ENCODE measurements at regions not wholly inside any gene's neighbourhood (a gene's known extent, or its start where the extent isn't known, plus 50 kb on each side); places are given as distances from the start of the nearest gene placed in this dataset.

DNA sequence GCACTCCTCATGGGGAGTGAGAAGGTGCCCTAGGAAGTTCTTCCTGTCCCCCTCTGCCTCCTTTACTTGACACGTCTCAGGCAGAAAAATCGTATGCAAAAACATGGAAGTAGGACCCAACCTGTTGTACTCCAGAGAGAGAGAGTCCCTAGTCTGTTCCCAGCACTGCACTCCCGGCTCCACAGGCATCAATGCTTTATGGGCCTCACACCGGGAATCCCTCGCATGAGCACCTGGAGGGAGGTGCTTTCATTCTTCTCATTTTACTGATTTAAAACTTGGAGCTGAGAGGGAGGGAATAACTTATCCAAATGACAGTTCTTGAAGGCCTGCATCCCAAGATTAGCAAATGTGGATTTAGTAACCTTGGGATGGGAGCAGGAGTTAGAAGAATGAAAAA lies 1101.4 kb downstream of the BCL11B start:
- no peak overlapping the region for H3K4me3 ChIP-seq (ENCODE audit: control insufficient read depth, low read depth, low read length)
- TF ChIP-seq, protein P1, sequence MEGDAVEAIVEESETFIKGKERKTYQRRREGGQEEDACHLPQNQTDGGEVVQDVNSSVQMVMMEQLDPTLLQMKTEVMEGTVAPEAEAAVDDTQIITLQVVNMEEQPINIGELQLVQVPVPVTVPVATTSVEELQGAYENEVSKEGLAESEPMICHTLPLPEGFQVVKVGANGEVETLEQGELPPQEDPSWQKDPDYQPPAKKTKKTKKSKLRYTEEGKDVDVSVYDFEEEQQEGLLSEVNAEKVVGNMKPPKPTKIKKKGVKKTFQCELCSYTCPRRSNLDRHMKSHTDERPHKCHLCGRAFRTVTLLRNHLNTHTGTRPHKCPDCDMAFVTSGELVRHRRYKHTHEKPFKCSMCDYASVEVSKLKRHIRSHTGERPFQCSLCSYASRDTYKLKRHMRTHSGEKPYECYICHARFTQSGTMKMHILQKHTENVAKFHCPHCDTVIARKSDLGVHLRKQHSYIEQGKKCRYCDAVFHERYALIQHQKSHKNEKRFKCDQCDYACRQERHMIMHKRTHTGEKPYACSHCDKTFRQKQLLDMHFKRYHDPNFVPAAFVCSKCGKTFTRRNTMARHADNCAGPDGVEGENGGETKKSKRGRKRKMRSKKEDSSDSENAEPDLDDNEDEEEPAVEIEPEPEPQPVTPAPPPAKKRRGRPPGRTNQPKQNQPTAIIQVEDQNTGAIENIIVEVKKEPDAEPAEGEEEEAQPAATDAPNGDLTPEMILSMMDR (conservative IDR thresholded peaks at IDR 0.05; ENCODE audit: control insufficient read depth, insufficient read depth, low read depth, low read length), result no peak
- no peak for DNase-seq (ENCODE audit: low read depth)

DNA sequence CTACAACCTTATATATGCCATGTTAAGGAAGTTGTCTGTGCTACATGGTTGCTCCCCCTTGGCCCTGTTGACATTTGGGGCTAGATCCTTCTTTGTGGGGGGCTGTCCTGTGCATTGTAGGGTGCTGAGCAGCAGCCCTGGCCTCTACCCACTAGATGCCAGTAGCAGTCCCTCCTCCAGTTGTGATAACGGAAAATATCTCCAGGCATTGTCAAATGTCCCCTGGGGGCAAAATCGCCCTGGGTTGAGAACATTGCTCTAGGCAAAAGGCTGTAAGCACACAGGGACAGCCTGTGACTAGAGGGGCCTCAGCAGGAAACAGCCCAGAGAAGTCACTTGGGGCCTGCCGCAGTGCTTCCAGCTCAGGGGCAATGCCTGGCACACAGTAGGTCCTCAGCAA lies 1100.3 kb downstream of the BCL11B start:
- no peak for DNase-seq (ENCODE audit: low read depth)
- TF ChIP-seq, protein P1 (conservative IDR thresholded peaks at IDR 0.05; ENCODE audit: control insufficient read depth, insufficient read depth, low read depth, low read length), result no peak
- no peak overlapping the region for H3K4me3 ChIP-seq (ENCODE audit: control insufficient read depth, low read depth, low read length)

DNA sequence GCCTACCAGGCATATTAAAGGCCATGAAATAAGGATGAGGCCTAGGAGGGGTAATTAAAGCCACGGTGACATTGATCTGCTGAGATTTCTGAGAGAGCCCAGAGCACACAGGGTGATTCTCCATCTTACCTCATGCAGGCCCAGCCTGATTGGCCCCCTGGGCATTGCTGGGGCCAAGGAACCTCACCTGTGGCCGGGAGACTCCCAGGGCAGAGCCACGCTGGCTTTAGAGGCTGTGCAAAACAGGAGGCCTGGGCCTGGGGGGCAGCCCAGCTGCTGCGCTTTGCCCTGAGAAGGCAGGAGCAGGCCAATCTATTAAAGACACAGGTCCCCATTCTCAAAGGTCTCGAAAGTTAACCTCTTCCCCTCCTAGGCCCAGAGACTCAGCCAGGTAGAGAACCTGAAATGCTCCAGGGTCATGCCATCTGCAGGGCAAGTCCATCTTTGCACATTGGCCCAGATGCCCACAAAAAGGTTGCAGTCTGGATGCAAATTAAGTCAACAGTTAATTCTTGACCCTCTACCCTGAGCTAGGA lies 1099.7 kb downstream of the BCL11B start:
- no peak overlapping the region for H3K4me3 ChIP-seq (ENCODE audit: control insufficient read depth, low read depth, low read length)
- no peak for DNase-seq (ENCODE audit: low read depth)
- TF ChIP-seq, protein P1 (conservative IDR thresholded peaks at IDR 0.05; ENCODE audit: control insufficient read depth, insufficient read depth, low read depth, low read length), result no peak

DNA sequence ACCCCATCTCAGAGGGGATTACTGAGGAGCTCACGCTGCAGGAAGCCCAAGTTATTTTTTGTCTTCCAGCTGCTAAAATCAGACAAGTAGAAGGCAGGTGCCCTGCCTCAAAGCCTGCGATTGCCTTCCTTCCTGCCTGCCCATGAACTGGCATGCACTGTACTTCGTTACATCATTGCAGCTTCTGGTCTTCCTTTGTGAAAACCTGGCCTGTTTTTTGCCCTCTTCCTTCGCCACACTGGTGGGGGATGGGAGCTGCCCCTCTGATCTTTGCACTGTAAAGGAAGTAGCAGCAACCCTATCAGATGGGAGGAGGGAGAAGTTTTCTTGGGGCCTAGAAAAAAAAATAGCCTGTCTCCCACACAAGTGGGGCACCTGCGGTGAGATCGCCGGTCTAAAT lies 1098.7 kb downstream of the BCL11B start:
- H3K4me3 ChIP-seq (ENCODE audit: control insufficient read depth, low read depth, low read length), result no peak overlapping the region
- TF ChIP-seq, protein P1 (conservative IDR thresholded peaks at IDR 0.05; ENCODE audit: control insufficient read depth, insufficient read depth, low read depth, low read length), result no peak
- no peak for DNase-seq (ENCODE audit: low read depth)

DNA sequence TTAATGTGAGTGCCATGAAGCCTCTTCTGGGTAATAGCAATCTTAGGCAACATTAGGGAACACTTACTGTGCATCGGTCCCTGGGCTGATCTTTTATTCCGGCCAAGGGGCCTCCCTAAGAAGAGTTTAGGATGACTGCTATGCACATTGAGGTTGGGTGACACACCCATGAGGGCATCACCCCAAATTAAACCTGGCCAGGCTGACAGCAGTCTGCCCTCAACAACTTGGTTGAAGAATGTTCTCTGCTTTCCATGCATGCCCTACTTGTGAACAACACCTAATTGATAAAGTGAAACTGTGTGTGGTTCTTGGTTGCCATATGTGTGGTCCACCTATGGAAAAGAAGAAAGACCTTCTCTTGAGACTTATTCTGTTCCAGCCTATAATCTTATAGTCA lies 1098.0 kb downstream of the BCL11B start:
- no peak overlapping the region for H3K4me3 ChIP-seq (ENCODE audit: control insufficient read depth, low read depth, low read length)
- DNase-seq (ENCODE audit: low read depth), result no peak
- TF ChIP-seq, protein P1 (conservative IDR thresholded peaks at IDR 0.05; ENCODE audit: control insufficient read depth, insufficient read depth, low read depth, low read length), result no peak

DNA sequence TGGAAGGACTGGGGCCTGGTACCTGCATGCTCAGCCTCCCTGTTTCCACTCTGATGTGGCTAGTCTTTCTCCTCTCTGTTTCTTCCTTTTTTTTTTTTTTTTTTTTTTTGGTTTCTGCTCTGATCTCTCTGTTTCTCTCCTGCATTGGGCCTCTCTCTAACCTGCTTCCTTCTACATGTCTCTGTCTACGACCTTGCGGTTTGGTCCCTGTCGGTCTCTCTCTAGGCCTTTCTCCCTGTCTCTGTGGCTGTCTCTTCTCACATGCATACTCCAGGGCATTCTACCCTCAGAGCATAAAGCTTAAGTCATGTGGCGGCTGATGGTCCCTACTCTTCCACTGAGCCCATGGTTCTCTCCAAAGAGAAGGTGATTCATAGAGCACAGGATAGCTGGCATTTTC lies 1096.6 kb downstream of the BCL11B start:
- no peak for DNase-seq (ENCODE audit: low read depth)
- no peak overlapping the region for H3K4me3 ChIP-seq (ENCODE audit: control insufficient read depth, low read depth, low read length)
- TF ChIP-seq, protein P1 (conservative IDR thresholded peaks at IDR 0.05; ENCODE audit: control insufficient read depth, insufficient read depth, low read depth, low read length), result no peak

DNA sequence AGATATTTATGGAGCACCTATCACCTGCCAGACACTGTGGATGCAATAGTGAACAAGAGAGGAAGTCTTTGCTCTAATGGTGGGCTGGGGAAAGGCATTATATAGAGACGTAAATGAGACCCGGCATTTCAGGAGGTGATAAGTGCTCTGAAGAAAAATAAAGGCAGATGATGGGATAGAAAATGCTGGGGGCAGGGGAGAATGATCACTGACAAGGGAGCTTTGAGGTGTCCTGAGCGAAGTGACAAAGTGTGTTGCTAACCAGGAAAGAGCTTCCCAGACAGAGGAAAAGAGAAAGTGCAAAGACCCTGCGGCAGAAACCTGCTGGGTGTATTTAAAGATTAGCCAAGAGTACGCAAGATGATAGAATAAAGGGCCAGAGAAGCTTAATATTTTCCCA lies 1096.1 kb downstream of the BCL11B start:
- DNase-seq (ENCODE audit: low read depth), result no peak
- TF ChIP-seq, protein P1 (conservative IDR thresholded peaks at IDR 0.05; ENCODE audit: control insufficient read depth, insufficient read depth, low read depth, low read length), result no peak
- no peak overlapping the region for H3K4me3 ChIP-seq (ENCODE audit: control insufficient read depth, low read depth, low read length)

Measured in fibroblast of mammary gland (primary cell).